ENCODE measurements at regions not wholly inside any gene's neighbourhood (a gene's known extent, or its start where the extent isn't known, plus 50 kb on each side); places are given as distances from the start of the nearest gene placed in this dataset.
A peak's percentile ranks its signal among the peaks of the same experiment; 100 is the strongest.

DNA sequence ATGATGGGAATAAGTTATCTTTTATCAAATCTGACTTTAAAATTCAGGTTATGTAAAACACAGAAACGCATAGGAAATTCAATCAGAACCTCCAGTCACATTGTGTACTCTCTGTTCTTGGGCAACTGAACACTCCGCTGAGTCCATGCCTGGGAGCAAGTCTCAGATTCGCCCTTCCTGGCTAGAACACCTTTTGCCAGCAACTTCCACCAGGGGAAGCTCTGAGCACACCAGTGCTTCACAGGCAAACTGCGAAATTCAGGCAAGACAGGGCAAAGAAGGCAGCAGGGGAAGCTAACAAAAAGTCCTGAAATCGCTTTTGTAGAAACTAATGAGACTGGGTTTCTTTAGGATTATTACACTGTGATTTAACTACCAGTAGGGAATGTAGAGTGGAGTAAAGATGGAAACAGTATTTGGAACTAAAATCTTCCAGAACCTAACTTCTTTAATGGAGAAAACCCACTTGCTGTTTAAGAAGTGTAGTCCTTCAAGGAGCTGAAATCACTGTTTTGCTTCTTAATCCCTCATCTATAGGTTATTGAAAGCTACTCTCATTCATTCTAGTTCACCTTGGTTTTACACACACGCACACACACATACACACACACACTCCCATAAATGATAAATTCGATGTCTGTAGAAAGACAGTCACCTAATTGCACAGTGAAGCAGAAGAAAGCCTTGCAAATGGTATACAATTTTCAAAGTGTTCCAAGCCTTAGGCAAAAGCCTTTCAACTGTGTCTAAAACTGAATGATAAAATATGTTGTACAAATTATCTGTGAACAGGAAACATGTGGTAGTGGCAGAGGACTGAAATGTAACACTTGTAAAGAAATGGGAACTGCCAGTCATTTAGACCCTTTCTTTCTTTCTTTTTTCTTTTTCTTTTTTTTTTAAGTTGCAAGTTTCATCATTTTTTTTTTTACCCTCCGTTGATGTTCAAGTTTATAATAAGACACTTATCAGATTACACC, 214.5 kb downstream of the TMEM182 start:
- Histone ChIP-seq H3K36me3 (replicated peaks; ENCODE audit: insufficient read depth, low read depth) (no peaks in the 10 kb centered on the region), H3K4me2 (peak overlapping the region; percentile 7), H2AFZ (no peak overlapping the region), H3K27me3 (no peaks in the 10 kb centered on the region), H3K4me3 (no peak overlapping the region), H4K20me1 (ENCODE audit: insufficient read depth, poor library complexity, severe bottlenecking) (no peaks in the 10 kb centered on the region), H3K9me3 (ENCODE audit: low read depth) (no peaks in the 10 kb centered on the region), H3K9me2 (replicated peaks; ENCODE audit: insufficient read depth) (no peaks in the 10 kb centered on the region), H3K27ac (no peak overlapping the region), H3K79me2 (no peaks in the 10 kb centered on the region), H3K4me1 (ENCODE audit: insufficient read depth) (no peaks in the 10 kb centered on the region)
- TF ChIP-seq, protein P1, sequence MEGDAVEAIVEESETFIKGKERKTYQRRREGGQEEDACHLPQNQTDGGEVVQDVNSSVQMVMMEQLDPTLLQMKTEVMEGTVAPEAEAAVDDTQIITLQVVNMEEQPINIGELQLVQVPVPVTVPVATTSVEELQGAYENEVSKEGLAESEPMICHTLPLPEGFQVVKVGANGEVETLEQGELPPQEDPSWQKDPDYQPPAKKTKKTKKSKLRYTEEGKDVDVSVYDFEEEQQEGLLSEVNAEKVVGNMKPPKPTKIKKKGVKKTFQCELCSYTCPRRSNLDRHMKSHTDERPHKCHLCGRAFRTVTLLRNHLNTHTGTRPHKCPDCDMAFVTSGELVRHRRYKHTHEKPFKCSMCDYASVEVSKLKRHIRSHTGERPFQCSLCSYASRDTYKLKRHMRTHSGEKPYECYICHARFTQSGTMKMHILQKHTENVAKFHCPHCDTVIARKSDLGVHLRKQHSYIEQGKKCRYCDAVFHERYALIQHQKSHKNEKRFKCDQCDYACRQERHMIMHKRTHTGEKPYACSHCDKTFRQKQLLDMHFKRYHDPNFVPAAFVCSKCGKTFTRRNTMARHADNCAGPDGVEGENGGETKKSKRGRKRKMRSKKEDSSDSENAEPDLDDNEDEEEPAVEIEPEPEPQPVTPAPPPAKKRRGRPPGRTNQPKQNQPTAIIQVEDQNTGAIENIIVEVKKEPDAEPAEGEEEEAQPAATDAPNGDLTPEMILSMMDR (IDR thresholded peaks at IDR 0.05; ENCODE audit: poor library complexity), result peak; percentile 64
- TF ChIP-seq EZH2phosphoT487 (IDR thresholded peaks at IDR 0.05; ENCODE audit: low read depth, severe bottlenecking, unreplicated experiment), result no peak
- DNase-seq (ENCODE audit: low spot score), result peak; percentile 76
- 29% methylated on average over 8 of the region's 8 CpGs for WGBS (ENCODE audit: low lambda C conversion rate, missing lambda C conversion rate)

DNA sequence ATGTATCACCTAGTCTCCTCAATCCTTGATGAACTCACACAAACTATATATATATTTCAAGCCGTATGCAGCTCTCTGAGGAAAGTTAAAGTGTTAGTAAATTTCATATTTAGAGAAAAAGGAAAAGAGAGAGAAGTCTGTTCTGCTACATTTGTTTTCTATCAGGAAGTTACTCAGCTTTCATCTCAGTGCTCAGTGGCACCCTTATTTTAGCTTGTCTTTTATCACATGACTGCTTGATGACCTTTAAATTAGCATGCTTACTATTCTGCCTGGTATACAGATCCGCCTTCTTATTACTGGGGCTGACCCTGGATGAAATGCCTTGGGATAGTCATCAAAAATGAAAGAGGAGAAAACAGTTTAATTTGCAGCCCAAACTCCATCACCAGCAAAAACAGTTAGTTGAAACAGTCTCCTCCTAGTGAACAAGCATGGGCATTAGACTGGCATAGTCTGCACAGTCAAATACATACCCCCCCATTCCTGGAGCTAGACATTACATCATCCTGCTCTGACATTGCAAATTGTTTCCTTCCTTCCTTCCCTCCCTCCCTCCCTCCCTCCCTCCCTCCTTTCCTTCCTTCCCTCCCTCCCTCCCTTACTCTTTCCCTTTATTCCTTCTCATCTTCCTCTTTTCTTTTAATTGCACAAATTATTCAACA, 215.7 kb downstream of the TMEM182 start:
- TF ChIP-seq, protein P1 (IDR thresholded peaks at IDR 0.05; ENCODE audit: poor library complexity), result no peak
- TF ChIP-seq EZH2phosphoT487 (IDR thresholded peaks at IDR 0.05; ENCODE audit: low read depth, severe bottlenecking, unreplicated experiment) (no peak), EZH2 (IDR thresholded peaks at IDR 0.05; ENCODE audit: borderline replicate concordance) (no peak)
- H3K27ac ChIP-seq, result no peak overlapping the region
- H3K4me1 ChIP-seq (ENCODE audit: insufficient read depth), result no peaks in the 10 kb centered on the region
- no peaks in the 10 kb centered on the region for H3K9me2 ChIP-seq (replicated peaks; ENCODE audit: insufficient read depth)
- H3K27me3 ChIP-seq, result no peaks in the 10 kb centered on the region
- H2AFZ ChIP-seq, result no peak overlapping the region
- H3K4me3 ChIP-seq, result no peak overlapping the region
- 73% methylated on average over 2 of the region's 2 CpGs for WGBS (ENCODE audit: low lambda C conversion rate, missing lambda C conversion rate)
- H4K20me1 ChIP-seq (ENCODE audit: insufficient read depth, poor library complexity, severe bottlenecking), result no peaks in the 10 kb centered on the region
- H3K9me3 ChIP-seq (ENCODE audit: low read depth), result no peaks in the 10 kb centered on the region
- no peak overlapping the region for H3K4me2 ChIP-seq
- H3K79me2 ChIP-seq, result no peaks in the 10 kb centered on the region
- no peak for DNase-seq (ENCODE audit: low spot score)
- no peaks in the 10 kb centered on the region for H3K36me3 ChIP-seq (replicated peaks; ENCODE audit: insufficient read depth, low read depth)

DNA sequence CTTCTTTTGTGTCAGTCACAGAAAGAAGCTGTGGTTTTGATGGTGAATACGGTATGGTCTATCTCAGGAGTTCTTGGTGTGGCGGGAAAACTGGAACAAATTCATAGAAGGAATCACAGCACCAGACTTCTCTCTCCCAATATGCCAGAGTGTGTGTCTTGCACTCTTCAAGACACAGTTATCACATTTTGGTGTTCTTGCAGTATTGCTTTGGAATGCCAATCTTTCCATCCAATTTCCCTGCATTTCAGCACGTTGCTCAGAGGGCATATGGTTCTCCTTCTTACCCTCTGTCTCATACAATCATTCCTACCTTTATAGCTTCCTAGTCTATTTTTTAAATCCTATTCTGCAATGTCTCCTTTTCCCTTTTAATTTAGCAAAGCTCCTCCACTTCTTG, 216.3 kb downstream of the TMEM182 start:
- Histone ChIP-seq H3K4me1 (ENCODE audit: insufficient read depth) (no peaks in the 10 kb centered on the region), H3K9me2 (replicated peaks; ENCODE audit: insufficient read depth) (no peaks in the 10 kb centered on the region), H4K20me1 (ENCODE audit: insufficient read depth, poor library complexity, severe bottlenecking) (no peaks in the 10 kb centered on the region), H3K27ac (no peak overlapping the region), H3K79me2 (no peaks in the 10 kb centered on the region), H3K9me3 (ENCODE audit: low read depth) (no peaks in the 10 kb centered on the region), H3K27me3 (no peaks in the 10 kb centered on the region), H2AFZ (no peak overlapping the region), H3K4me3 (no peak overlapping the region), H3K4me2 (no peak overlapping the region), H3K36me3 (replicated peaks; ENCODE audit: insufficient read depth, low read depth) (no peaks in the 10 kb centered on the region)
- TF ChIP-seq EZH2phosphoT487 (IDR thresholded peaks at IDR 0.05; ENCODE audit: low read depth, severe bottlenecking, unreplicated experiment), result no peak
- TF ChIP-seq EZH2 (IDR thresholded peaks at IDR 0.05; ENCODE audit: borderline replicate concordance), result no peak
- TF ChIP-seq, protein P1 (IDR thresholded peaks at IDR 0.05; ENCODE audit: poor library complexity), result no peak
- 89% methylated on average over 3 of the region's 3 CpGs for WGBS (ENCODE audit: low lambda C conversion rate, missing lambda C conversion rate)
- no peak for DNase-seq (ENCODE audit: low spot score)
